ENCODE measurements at regions not wholly inside any gene's neighbourhood (a gene's known extent, or its start where the extent isn't known, plus 50 kb on each side); places are given as distances from the start of the nearest gene placed in this dataset.

GRCh38 chr6:80744213-80744612 lies 637.7 kb downstream of the BCKDHB start:
- Histone ChIP-seq H2AFZ (no peak overlapping the region), H3K79me2 (no peaks in the 10 kb centered on the region), H3K9me3 (ENCODE audit: low read depth) (no peaks in the 10 kb centered on the region), H3K27me3 (no peaks in the 10 kb centered on the region), H4K20me1 (ENCODE audit: insufficient read depth, poor library complexity, severe bottlenecking) (no peaks in the 10 kb centered on the region), H3K9me2 (replicated peaks; ENCODE audit: insufficient read depth) (no peaks in the 10 kb centered on the region), H3K27ac (no peak overlapping the region), H3K4me2 (no peak overlapping the region), H3K4me3 (no peak overlapping the region), H3K36me3 (replicated peaks; ENCODE audit: insufficient read depth, low read depth) (no peaks in the 10 kb centered on the region), H3K4me1 (ENCODE audit: insufficient read depth) (no peaks in the 10 kb centered on the region)
- TF ChIP-seq EZH2phosphoT487 (IDR thresholded peaks at IDR 0.05; ENCODE audit: low read depth, severe bottlenecking, unreplicated experiment) (no peak), EZH2 (IDR thresholded peaks at IDR 0.05; ENCODE audit: borderline replicate concordance) (no peak)
- TF ChIP-seq, protein P1, sequence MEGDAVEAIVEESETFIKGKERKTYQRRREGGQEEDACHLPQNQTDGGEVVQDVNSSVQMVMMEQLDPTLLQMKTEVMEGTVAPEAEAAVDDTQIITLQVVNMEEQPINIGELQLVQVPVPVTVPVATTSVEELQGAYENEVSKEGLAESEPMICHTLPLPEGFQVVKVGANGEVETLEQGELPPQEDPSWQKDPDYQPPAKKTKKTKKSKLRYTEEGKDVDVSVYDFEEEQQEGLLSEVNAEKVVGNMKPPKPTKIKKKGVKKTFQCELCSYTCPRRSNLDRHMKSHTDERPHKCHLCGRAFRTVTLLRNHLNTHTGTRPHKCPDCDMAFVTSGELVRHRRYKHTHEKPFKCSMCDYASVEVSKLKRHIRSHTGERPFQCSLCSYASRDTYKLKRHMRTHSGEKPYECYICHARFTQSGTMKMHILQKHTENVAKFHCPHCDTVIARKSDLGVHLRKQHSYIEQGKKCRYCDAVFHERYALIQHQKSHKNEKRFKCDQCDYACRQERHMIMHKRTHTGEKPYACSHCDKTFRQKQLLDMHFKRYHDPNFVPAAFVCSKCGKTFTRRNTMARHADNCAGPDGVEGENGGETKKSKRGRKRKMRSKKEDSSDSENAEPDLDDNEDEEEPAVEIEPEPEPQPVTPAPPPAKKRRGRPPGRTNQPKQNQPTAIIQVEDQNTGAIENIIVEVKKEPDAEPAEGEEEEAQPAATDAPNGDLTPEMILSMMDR (IDR thresholded peaks at IDR 0.05; ENCODE audit: poor library complexity), result no peak
- DNase-seq (ENCODE audit: low spot score), result no peak

DNA sequence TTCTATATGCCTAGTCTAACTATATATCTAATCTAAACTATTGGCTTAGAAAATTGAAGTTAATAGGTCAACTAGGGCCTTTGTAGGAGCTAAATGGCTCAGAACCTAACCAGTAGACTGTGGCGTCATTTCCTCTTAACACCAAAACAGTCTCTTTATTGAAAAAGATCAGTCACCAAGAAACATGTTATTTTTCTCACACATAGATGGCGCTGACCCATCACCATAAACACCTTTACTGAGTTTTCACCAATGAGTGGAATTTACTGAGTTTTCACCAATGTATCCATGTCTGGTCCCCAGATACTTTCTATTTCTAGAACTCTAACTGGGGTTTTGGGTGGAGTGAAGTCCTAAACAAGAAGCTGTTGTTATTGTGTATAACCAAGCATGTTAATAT lies 636.0 kb downstream of the BCKDHB start:
- no peaks in the 10 kb centered on the region for H3K9me2 ChIP-seq (replicated peaks; ENCODE audit: insufficient read depth)
- H4K20me1 ChIP-seq (ENCODE audit: insufficient read depth, poor library complexity, severe bottlenecking), result no peaks in the 10 kb centered on the region
- no peak overlapping the region for H3K4me2 ChIP-seq
- H3K27me3 ChIP-seq, result no peaks in the 10 kb centered on the region
- H3K4me3 ChIP-seq, result no peak overlapping the region
- H3K36me3 ChIP-seq (replicated peaks; ENCODE audit: insufficient read depth, low read depth), result no peaks in the 10 kb centered on the region
- H3K9me3 ChIP-seq (ENCODE audit: low read depth), result no peaks in the 10 kb centered on the region
- DNase-seq (ENCODE audit: low spot score), result peak; percentile 47
- no peaks in the 10 kb centered on the region for H3K79me2 ChIP-seq
- WGBS (ENCODE audit: low lambda C conversion rate, missing lambda C conversion rate), result 34% methylated on average over 2 of the region's 2 CpGs
- no peaks in the 10 kb centered on the region for H3K4me1 ChIP-seq (ENCODE audit: insufficient read depth)
- TF ChIP-seq EZH2 (IDR thresholded peaks at IDR 0.05; ENCODE audit: borderline replicate concordance) (no peak), EZH2phosphoT487 (IDR thresholded peaks at IDR 0.05; ENCODE audit: low read depth, severe bottlenecking, unreplicated experiment) (no peak)
- TF ChIP-seq, protein P1 (IDR thresholded peaks at IDR 0.05; ENCODE audit: poor library complexity), result peak; percentile 61
- no peak overlapping the region for H3K27ac ChIP-seq
- H2AFZ ChIP-seq, result no peak overlapping the region

GRCh38 chr6:80733641-80734040 lies 627.2 kb downstream of the BCKDHB start:
- no peaks in the 10 kb centered on the region for H3K4me1 ChIP-seq (ENCODE audit: insufficient read depth)
- H3K4me3 ChIP-seq, result no peak overlapping the region
- no peaks in the 10 kb centered on the region for H3K9me3 ChIP-seq (ENCODE audit: low read depth)
- H4K20me1 ChIP-seq (ENCODE audit: insufficient read depth, poor library complexity, severe bottlenecking), result no peaks in the 10 kb centered on the region
- H3K9me2 ChIP-seq (replicated peaks; ENCODE audit: insufficient read depth), result no peaks in the 10 kb centered on the region
- H3K79me2 ChIP-seq, result no peaks in the 10 kb centered on the region
- H3K27me3 ChIP-seq, result no peaks in the 10 kb centered on the region
- DNase-seq (ENCODE audit: low spot score), result no peak
- H3K27ac ChIP-seq, result no peak overlapping the region
- TF ChIP-seq, protein P1 (IDR thresholded peaks at IDR 0.05; ENCODE audit: poor library complexity), result no peak
- TF ChIP-seq EZH2 (IDR thresholded peaks at IDR 0.05; ENCODE audit: borderline replicate concordance) (no peak), EZH2phosphoT487 (IDR thresholded peaks at IDR 0.05; ENCODE audit: low read depth, severe bottlenecking, unreplicated experiment) (no peak)
- no peak overlapping the region for H2AFZ ChIP-seq
- H3K4me2 ChIP-seq, result no peak overlapping the region
- WGBS (ENCODE audit: low lambda C conversion rate, missing lambda C conversion rate), result 67% methylated on average over 2 of the region's 2 CpGs
- H3K36me3 ChIP-seq (replicated peaks; ENCODE audit: insufficient read depth, low read depth), result no peaks in the 10 kb centered on the region

DNA sequence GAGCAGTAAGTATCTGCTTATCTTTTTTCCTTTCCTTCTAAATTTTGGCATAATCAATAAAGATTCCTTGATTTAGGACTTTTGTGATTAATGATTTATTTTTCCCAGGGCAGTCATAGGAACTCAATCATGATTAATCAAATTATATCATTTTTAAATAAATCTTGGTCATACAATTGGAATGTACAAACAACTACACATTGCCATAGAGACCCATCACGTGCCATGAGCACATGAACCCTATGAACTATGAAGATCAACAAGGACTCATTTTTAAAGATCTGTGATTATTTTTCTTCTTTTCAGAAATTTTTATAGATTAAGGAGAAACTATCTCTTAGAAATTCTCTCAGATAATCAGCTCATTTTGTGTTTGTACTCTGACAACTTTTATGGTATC lies 622.4 kb downstream of the BCKDHB start:
- Histone ChIP-seq H4K20me1 (ENCODE audit: insufficient read depth, poor library complexity, severe bottlenecking) (no peaks in the 10 kb centered on the region), H3K9me3 (ENCODE audit: low read depth) (no peaks in the 10 kb centered on the region), H3K27me3 (no peaks in the 10 kb centered on the region), H3K4me3 (no peak overlapping the region), H2AFZ (no peak overlapping the region), H3K9me2 (replicated peaks; ENCODE audit: insufficient read depth) (no peaks in the 10 kb centered on the region), H3K36me3 (replicated peaks; ENCODE audit: insufficient read depth, low read depth) (no peaks in the 10 kb centered on the region), H3K27ac (no peak overlapping the region), H3K4me2 (no peak overlapping the region), H3K79me2 (no peaks in the 10 kb centered on the region), H3K4me1 (ENCODE audit: insufficient read depth) (peaks cover 7% of the 10 kb centered on the region)
- 85% methylated on average over 1 of the region's 1 CpG for WGBS (ENCODE audit: low lambda C conversion rate, missing lambda C conversion rate)
- DNase-seq (ENCODE audit: low spot score), result no peak
- TF ChIP-seq EZH2phosphoT487 (IDR thresholded peaks at IDR 0.05; ENCODE audit: low read depth, severe bottlenecking, unreplicated experiment) (no peak), EZH2 (IDR thresholded peaks at IDR 0.05; ENCODE audit: borderline replicate concordance) (no peak)
- TF ChIP-seq, protein P1 (IDR thresholded peaks at IDR 0.05; ENCODE audit: poor library complexity), result no peak

Measured in hepatocyte (in vitro differentiated cells).